ENCODE measurements at regions not wholly inside any gene's neighbourhood (a gene's known extent, or its start where the extent isn't known, plus 50 kb on each side); places are given as distances from the start of the nearest gene placed in this dataset.

DNA sequence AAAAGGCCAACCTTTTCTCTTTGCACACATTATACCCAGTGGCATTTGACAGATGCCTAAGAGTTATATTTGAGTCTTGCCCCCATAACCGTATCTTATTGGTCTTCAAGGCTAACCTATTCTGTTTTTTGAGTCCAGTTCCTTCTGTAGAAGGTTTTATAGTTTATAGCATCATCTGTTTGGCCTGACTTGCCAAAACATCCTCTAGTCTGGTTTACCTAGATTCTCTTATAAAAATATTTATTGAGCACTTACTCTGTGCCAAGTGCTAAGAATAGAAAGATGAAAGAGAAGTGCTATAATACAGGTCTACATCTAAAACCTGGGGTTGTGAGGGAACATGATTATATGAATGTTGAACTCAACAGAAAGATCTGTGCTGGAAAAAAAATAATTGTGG lies 55.9 kb upstream of the PIP4K2A start:
- Histone ChIP-seq H3K4me1 (peaks cover 8 to 42% (median 19%) of the 10 kb centered on the region in 3 donors), H3K27ac (no peak overlapping the region), H3K9me3 (no peaks in the 10 kb centered on the region), H3K27me3 (no peaks in the 10 kb centered on the region), H3K36me3 (no peaks in the 10 kb centered on the region), H3K4me3 (no peak overlapping the region)
- no peak for TF ChIP-seq EP300 (IDR thresholded peaks at IDR 0.05)
- TF ChIP-seq POLR2A (IDR thresholded peaks at IDR 0.05): no peak
- TF ChIP-seq POLR2AphosphoS5 (IDR thresholded peaks at IDR 0.05): no peak
- TF ChIP-seq, protein P1, sequence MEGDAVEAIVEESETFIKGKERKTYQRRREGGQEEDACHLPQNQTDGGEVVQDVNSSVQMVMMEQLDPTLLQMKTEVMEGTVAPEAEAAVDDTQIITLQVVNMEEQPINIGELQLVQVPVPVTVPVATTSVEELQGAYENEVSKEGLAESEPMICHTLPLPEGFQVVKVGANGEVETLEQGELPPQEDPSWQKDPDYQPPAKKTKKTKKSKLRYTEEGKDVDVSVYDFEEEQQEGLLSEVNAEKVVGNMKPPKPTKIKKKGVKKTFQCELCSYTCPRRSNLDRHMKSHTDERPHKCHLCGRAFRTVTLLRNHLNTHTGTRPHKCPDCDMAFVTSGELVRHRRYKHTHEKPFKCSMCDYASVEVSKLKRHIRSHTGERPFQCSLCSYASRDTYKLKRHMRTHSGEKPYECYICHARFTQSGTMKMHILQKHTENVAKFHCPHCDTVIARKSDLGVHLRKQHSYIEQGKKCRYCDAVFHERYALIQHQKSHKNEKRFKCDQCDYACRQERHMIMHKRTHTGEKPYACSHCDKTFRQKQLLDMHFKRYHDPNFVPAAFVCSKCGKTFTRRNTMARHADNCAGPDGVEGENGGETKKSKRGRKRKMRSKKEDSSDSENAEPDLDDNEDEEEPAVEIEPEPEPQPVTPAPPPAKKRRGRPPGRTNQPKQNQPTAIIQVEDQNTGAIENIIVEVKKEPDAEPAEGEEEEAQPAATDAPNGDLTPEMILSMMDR (IDR thresholded peaks at IDR 0.05): no peak
- 26 to 64% methylated on average over 1 of the region's 1 CpG for WGBS, 2 donors (ENCODE audit: low coverage in 1 of 2)
- ATAC-seq: no peak

DNA sequence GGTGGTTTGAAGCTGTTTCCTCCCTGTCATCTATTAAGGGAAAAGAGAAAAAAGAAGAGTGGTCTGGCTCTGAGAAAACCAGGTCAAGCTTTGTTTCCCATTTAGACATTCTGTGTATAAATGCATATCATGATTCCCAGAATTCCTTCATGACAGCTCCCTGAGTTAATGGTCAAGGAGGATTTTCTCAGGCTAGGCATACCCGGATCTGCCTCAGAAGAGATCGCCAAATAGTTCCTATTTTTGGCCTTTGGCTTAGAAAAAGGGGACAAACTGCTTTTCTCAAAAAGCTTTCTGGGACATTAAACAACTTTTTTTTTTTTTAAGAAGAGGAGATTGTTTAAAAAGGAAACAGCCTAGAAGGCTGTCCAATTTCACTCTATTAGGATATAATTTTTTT lies 53.5 kb upstream of the PIP4K2A start:
- no peak for ATAC-seq
- no peak overlapping the region for H3K4me3 ChIP-seq
- no peaks in the 10 kb centered on the region for H3K9me3 ChIP-seq
- H3K27me3 ChIP-seq: no peaks in the 10 kb centered on the region
- H3K4me1 ChIP-seq: peaks cover 8 to 54% (median 21%) of the 10 kb centered on the region in 3 donors
- peak overlapping the region in 3 of 4 donors; percentile 11 to 58 (median 37) for H3K27ac ChIP-seq
- WGBS, 2 donors (ENCODE audit: low coverage in 1 of 2): 13 to 19% methylated on average over 2 of the region's 2 CpGs
- TF ChIP-seq EP300 (IDR thresholded peaks at IDR 0.05): no peak
- TF ChIP-seq, protein P1 (IDR thresholded peaks at IDR 0.05): no peak
- TF ChIP-seq POLR2AphosphoS5 (IDR thresholded peaks at IDR 0.05): no peak
- TF ChIP-seq POLR2A (IDR thresholded peaks at IDR 0.05): no peak
- H3K36me3 ChIP-seq: no peaks in the 10 kb centered on the region

- Histone ChIP-seq H3K27me3 (no peaks in the 10 kb centered on the region), H3K36me3 (no peaks in the 10 kb centered on the region), H3K27ac (peak overlapping the region; percentile 16 to 58 (median 46)), H3K4me1 (peaks cover 8 to 54% (median 21%) of the 10 kb centered on the region in 3 donors), H3K4me3 (no peak overlapping the region), H3K9me3 (no peaks in the 10 kb centered on the region)
- WGBS, 2 donors (ENCODE audit: low coverage in 1 of 2): 15 to 42% methylated on average over 2 to 3 of the region's 3 CpGs
- ATAC-seq: no peak
- TF ChIP-seq, protein P1 (IDR thresholded peaks at IDR 0.05): no peak
- TF ChIP-seq EP300 (IDR thresholded peaks at IDR 0.05) (no peak), POLR2A (IDR thresholded peaks at IDR 0.05) (no peak), POLR2AphosphoS5 (IDR thresholded peaks at IDR 0.05) (no peak)
These were observed 52.3 kb upstream of the PIP4K2A start for GRCh38 chr10:22766693-22767092.

GRCh38 chr10:22765660-22766547 lies 51.5 kb upstream of the PIP4K2A start:
- Histone ChIP-seq H3K27me3 (no peaks in the 10 kb centered on the region), H3K4me3 (no peak overlapping the region), H3K27ac (peak overlapping the region in 2 of 4 donors; percentile 47 to 58), H3K36me3 (no peaks in the 10 kb centered on the region), H3K9me3 (no peaks in the 10 kb centered on the region), H3K4me1 (peaks cover 8 to 54% (median 21%) of the 10 kb centered on the region in 3 donors)
- no peak for TF ChIP-seq EP300 (IDR thresholded peaks at IDR 0.05)
- TF ChIP-seq POLR2AphosphoS5 (IDR thresholded peaks at IDR 0.05): no peak
- TF ChIP-seq POLR2A (IDR thresholded peaks at IDR 0.05): no peak
- TF ChIP-seq, protein P1 (IDR thresholded peaks at IDR 0.05): no peak
- 38 to 50% methylated on average over 5 to 6 of the region's 6 CpGs for WGBS, 2 donors (ENCODE audit: low coverage in 1 of 2)
- no peak for ATAC-seq

GRCh38 chr10:22764639-22765038 lies 50.3 kb upstream of the PIP4K2A start:
- no peak overlapping the region for H3K4me3 ChIP-seq
- H3K4me1 ChIP-seq: peaks cover 8 to 47% (median 21%) of the 10 kb centered on the region in 3 donors
- H3K27ac ChIP-seq: peak overlapping the region in 2 of 4 donors; percentile 4 to 26
- H3K9me3 ChIP-seq: no peaks in the 10 kb centered on the region
- no peaks in the 10 kb centered on the region for H3K36me3 ChIP-seq
- ATAC-seq: peak; percentile 46
- WGBS, 2 donors (ENCODE audit: low coverage in 1 of 2): 46 to 68% methylated on average over 2 of the region's 2 CpGs
- no peaks in the 10 kb centered on the region for H3K27me3 ChIP-seq
- TF ChIP-seq POLR2A (IDR thresholded peaks at IDR 0.05) (no peak), POLR2AphosphoS5 (IDR thresholded peaks at IDR 0.05) (no peak), EP300 (IDR thresholded peaks at IDR 0.05) (no peak)
- TF ChIP-seq, protein P1 (IDR thresholded peaks at IDR 0.05): no peak
